WTC11 (cell line): ENCODE measurements at regions not wholly inside any gene's neighbourhood (a gene's known extent, or its start where the extent isn't known, plus 50 kb on each side); places are given as distances from the start of the nearest gene placed in this dataset.

Experiments used
- ATAC-seq: fragments of 200-7000 bp; cut with Tn5 transposase; 2 replicates; pipeline ENCODE4 v1.10.0; 2021; ENCODE audit warnings: mild to moderate bottlenecking, moderate library complexity
- CTCF ChIA-PET: fragments of 300-600 bp; sonication (Branson Sonifier 250); formaldehyde crosslinking; loops from one replicate; lab custom pipeline; 2021; ENCODE audit warnings: antibody characterized with exemption; lab: Charles Lee
- POLR2A ChIA-PET: fragments of 350-600 bp; sonication (Branson Sonifier 250); formaldehyde crosslinking; loops from one replicate; lab custom pipeline; 2021; ENCODE audit warnings: antibody characterized with exemption; lab: Charles Lee
- DNase-seq: peaks from one replicate; pipeline ENCODE4 v3.0.0; 2021; ENCODE audit warnings: low spot score
- H3K27ac Mint-ChIP-seq: 2 replicates; pipeline ENCODE4 v1.8.0; 2021; ENCODE audit warnings: mixed read lengths
- H3K27me3 Mint-ChIP-seq: 2 replicates; pipeline ENCODE4 v1.8.0; 2021; ENCODE audit warnings: low read depth, mild to moderate bottlenecking, moderate library complexity, mixed read lengths
- H3K36me3 Mint-ChIP-seq: 2 replicates; pipeline ENCODE4 v1.8.0; 2021; ENCODE audit warnings: mixed read lengths
- H3K4me1 Mint-ChIP-seq: 2 replicates; pipeline ENCODE4 v1.8.0; 2022; ENCODE audit warnings: mixed read lengths
- H3K4me3 Mint-ChIP-seq: 2 replicates; pipeline ENCODE4 v1.8.0; 2021; ENCODE audit warnings: mild to moderate bottlenecking, moderate library complexity, mixed read lengths
- H3K9me3 Mint-ChIP-seq: 2 replicates; pipeline ENCODE4 v1.8.0; 2021; ENCODE audit warnings: mixed read lengths
- AFF4 ChIP-seq: sonication (generic); formaldehyde crosslinking; IDR thresholded peaks from 2 replicates; pipeline ENCODE4 v1.8.1; 2023; ENCODE audit warnings: mild to moderate bottlenecking, missing genetic modification reagents, borderline replicate concordance
- ARID4B ChIP-seq: sonication (generic); formaldehyde crosslinking; IDR thresholded peaks from 2 replicates; pipeline ENCODE4 v1.8.0; 2023; ENCODE audit warnings: missing genetic modification reagents, mild to moderate bottlenecking, borderline replicate concordance
- GABPB1 ChIP-seq: sonication (generic); formaldehyde crosslinking; IDR thresholded peaks from 2 replicates; pipeline ENCODE4 v1.8.1; 2023; ENCODE audit warnings: mild to moderate bottlenecking, missing genetic modification reagents
- IRF1 ChIP-seq: sonication (generic); formaldehyde crosslinking; IDR thresholded peaks from 2 replicates; pipeline ENCODE4 v1.8.0; 2023; ENCODE audit warnings: missing genetic modification reagents
- MXD4 ChIP-seq: fragments of 250-450 bp; sonication (Bioruptor Pico); IDR thresholded peaks from 2 replicates; pipeline ENCODE4 v1.8.0; 2021; ENCODE audit warnings: mild to moderate bottlenecking, moderate library complexity, borderline replicate concordance
- NR2C2 ChIP-seq: sonication (generic); formaldehyde crosslinking; IDR thresholded peaks from 2 replicates; pipeline ENCODE4 v1.8.0; 2022; ENCODE audit warnings: mild to moderate bottlenecking, missing genetic modification reagents
- TEAD1 ChIP-seq: sonication (generic); formaldehyde crosslinking; IDR thresholded peaks from 2 replicates; pipeline ENCODE4 v1.8.0; 2022; ENCODE audit warnings: mild to moderate bottlenecking, missing genetic modification reagents
- TEAD4 ChIP-seq: sonication (generic); formaldehyde crosslinking; IDR thresholded peaks from 2 replicates; pipeline ENCODE4 v1.8.0; 2022; ENCODE audit warnings: mild to moderate bottlenecking, missing genetic modification reagents
- TP53 ChIP-seq: sonication (generic); formaldehyde crosslinking; IDR thresholded peaks from 2 replicates; pipeline ENCODE4 v1.8.1; 2023; ENCODE audit warnings: mild to moderate bottlenecking, missing genetic modification reagents
- USF2 ChIP-seq: sonication (generic); formaldehyde crosslinking; IDR thresholded peaks from 2 replicates; pipeline ENCODE4 v1.8.1; 2023; ENCODE audit warnings: mild to moderate bottlenecking, missing genetic modification reagents, moderate library complexity
- ZNF121 ChIP-seq: sonication (generic); formaldehyde crosslinking; IDR thresholded peaks from 2 replicates; pipeline ENCODE4 v1.8.0; 2023; ENCODE audit warnings: missing genetic modification reagents
- ZNF219 ChIP-seq: sonication (generic); formaldehyde crosslinking; IDR thresholded peaks from 2 replicates; pipeline ENCODE4 v1.8.0; 2023; ENCODE audit warnings: missing genetic modification reagents, mild to moderate bottlenecking, borderline replicate concordance
- ZNF281 ChIP-seq: sonication (generic); formaldehyde crosslinking; IDR thresholded peaks from 2 replicates; pipeline ENCODE4 v1.8.0; 2023; ENCODE audit warnings: mild to moderate bottlenecking, missing genetic modification reagents
- ZNF416 ChIP-seq: fragments of 250-450 bp; sonication (Bioruptor Pico); IDR thresholded peaks from 2 replicates; pipeline ENCODE4 v1.9.0; 2021; ENCODE audit warnings: mild to moderate bottlenecking, inconsistent platforms
- ZSCAN18 ChIP-seq: fragments of 250-450 bp; sonication (Bioruptor Pico); IDR thresholded peaks from 2 replicates; pipeline ENCODE4 v2.1.2; 2022; ENCODE audit warnings: mild to moderate bottlenecking, moderate library complexity

- Mint-ChIP-seq H3K4me1 (peaks cover 26% of the 10 kb centered on the region), H3K9me3 (peaks cover 27% of the 10 kb centered on the region), H3K4me3 (no peak overlapping the region), H3K27me3 (no peaks in the 10 kb centered on the region; the same call in 1 of the 2 replicates), H3K27ac (no peak overlapping the region), H3K36me3 (peaks cover 20% of the 10 kb centered on the region)
- POLR2A ChIA-PET: no interaction called here
- ATAC-seq: no peak
- CTCF ChIA-PET: interaction anchor here (0.9 kb wide), 1 partner anchor 84 kb away, joined by 4 read pairs; no protein-coding TSS in a partner anchor
- no peak for TF ChIP-seq IRF1 (CRISPR knock-in tag)
- TF ChIP-seq TP53 (CRISPR knock-in tag): no peak
- TF ChIP-seq ZSCAN18 (CRISPR knock-in tag): no peak
- TF ChIP-seq ZNF281 (CRISPR knock-in tag): no peak
- no peak for TF ChIP-seq MXD4
- TF ChIP-seq NR2C2 (CRISPR knock-in tag): no peak
- no peak for TF ChIP-seq TEAD1 (CRISPR knock-in tag)
- no peak for TF ChIP-seq ZNF219 (CRISPR knock-in tag)
- DNase-seq: no peak
Observed at GRCh38 chr13:43992211-43992610, 112.5 kb downstream of the LACC1 start.

GRCh38 chr13:43994999-43995859, 115.5 kb downstream of the LACC1 start:
- Mint-ChIP-seq H3K4me3 (no peak overlapping the region), H3K27ac (no peak overlapping the region), H3K9me3 (peaks cover 27% of the 10 kb centered on the region), H3K36me3 (peaks cover 20% of the 10 kb centered on the region), H3K4me1 (peaks cover 22% of the 10 kb centered on the region), H3K27me3 (no peaks in the 10 kb centered on the region; the same call in 1 of the 2 replicates)
- DNase-seq: no peak
- ATAC-seq: no peak
- ChIA-PET CTCF (no interaction called here), POLR2A (no interaction called here)
- TF ChIP-seq TEAD4 (no peak), ZSCAN18 (CRISPR knock-in tag) (no peak), USF2 (CRISPR knock-in tag) (no peak)

- no peak overlapping the region for H3K4me3 Mint-ChIP-seq
- ATAC-seq: no peak
- DNase-seq: no peak
- no peaks in the 10 kb centered on the region; the same call in 1 of the 2 replicates for H3K27me3 Mint-ChIP-seq
- H3K27ac Mint-ChIP-seq: no peak overlapping the region
- ChIA-PET CTCF (no interaction called here), POLR2A (interaction anchor here (0.6 kb wide), 1 partner anchor 18 kb away, joined by 3 read pairs; no protein-coding TSS in a partner anchor)
- peaks cover 16% of the 10 kb centered on the region for H3K4me1 Mint-ChIP-seq
- H3K36me3 Mint-ChIP-seq: peaks cover 20% of the 10 kb centered on the region
- H3K9me3 Mint-ChIP-seq: peaks cover 32% of the 10 kb centered on the region
- no peak for TF ChIP-seq ARID4B (CRISPR knock-in tag)
- no peak for TF ChIP-seq AFF4 (CRISPR knock-in tag)
- no peak for TF ChIP-seq ZNF121
- no peak for TF ChIP-seq ZNF416 (CRISPR knock-in tag)
- no peak for TF ChIP-seq GABPB1 (CRISPR knock-in tag)
Observed at GRCh38 chr13:43996221-43996620, 116.5 kb downstream of the LACC1 start.
